ENCODE measurements at regions not wholly inside any gene's neighbourhood (a gene's known extent, or its start where the extent isn't known, plus 50 kb on each side); places are given as distances from the start of the nearest gene placed in this dataset.

DNA sequence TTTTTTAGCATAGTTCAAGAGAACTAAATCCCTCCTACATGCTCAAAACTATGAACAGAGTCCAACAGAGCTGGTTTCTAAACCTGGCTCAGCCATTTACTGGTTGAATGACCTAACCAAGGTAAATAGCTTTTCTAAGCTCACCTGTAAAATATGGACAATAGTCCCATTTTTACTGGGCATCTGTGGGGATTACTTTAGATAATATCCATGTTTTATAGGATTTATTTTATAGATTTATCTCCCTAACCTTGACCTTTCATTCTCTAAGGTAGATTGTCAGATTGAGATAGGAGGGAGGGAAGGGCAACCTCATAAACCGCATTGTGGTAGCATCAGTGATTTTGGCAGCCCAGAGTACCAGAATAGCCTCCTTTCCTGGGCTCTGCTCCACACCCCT lies 178.5 kb upstream of the TOX3 start:
- CTCF ChIA-PET, result no interaction called here
- Histone ChIP-seq H4K20me1 (ENCODE audit: insufficient read depth) (no peaks in the 10 kb centered on the region), H3K9me3 (ENCODE audit: control insufficient read depth in 1 of 2, insufficient read depth in 1 of 2, low read depth in 1 of 2, low read length in 2 of 2) (no peaks in the 10 kb centered on the region), H3K27ac (ENCODE audit: low read depth, low read length) (no peak overlapping the region), H3K27me3 (ENCODE audit: insufficient read depth, low read length) (0 out of 2 replicates have a peak, but pooled peaks cover 9% of the 10 kb centered on the region), H3K9ac (ENCODE audit: low read length) (no peak overlapping the region), H2AFZ (ENCODE audit: low read depth, low read length, poor library complexity, severe bottlenecking) (no peak overlapping the region), H3K4me3 (replicated peaks in 1 of 2; ENCODE audit: low read depth in 1 of 2, low read length in 2 of 2) (no peak overlapping the region), H3K4me2 (ENCODE audit: low read length) (no peak overlapping the region), H3K4me1 (ENCODE audit: control insufficient read depth in 1 of 2, insufficient read depth in 2 of 2, low read length in 2 of 2) (no peaks in the 10 kb centered on the region), H3K79me2 (ENCODE audit: insufficient read depth, low read length) (no peaks in the 10 kb centered on the region), H3K9me2 (ENCODE audit: insufficient read depth) (no peaks in the 10 kb centered on the region), H3K36me3 (ENCODE audit: control insufficient read depth in 1 of 2, insufficient read depth in 2 of 2, low read length in 2 of 2) (no peaks in the 10 kb centered on the region)
- TF ChIP-seq ZFX (IDR thresholded peaks at IDR 0.05) (no peak), CTCF (IDR thresholded peaks at IDR 0.05 in 2 of 3, conservative IDR thresholded peaks at IDR 0.05 in 1 of 3; ENCODE audit: borderline replicate concordance in 1 of 3, insufficient read depth in 1 of 3, low read depth in 2 of 3, low read length in 2 of 3) (no peak), ATF3 (IDR thresholded peaks at IDR 0.05) (no peak), RAD21 (IDR thresholded peaks at IDR 0.05; ENCODE audit: low read depth) (no peak), FOSL1 (IDR thresholded peaks at IDR 0.05; ENCODE audit: low read depth) (no peak), CEBPB (IDR thresholded peaks at IDR 0.05; ENCODE audit: low read depth) (no peak), POLR2AphosphoS5 (IDR thresholded peaks at IDR 0.05; ENCODE audit: low read depth, low read length) (no peak), CBX3 (IDR thresholded peaks at IDR 0.05; ENCODE audit: low read depth) (no peak), EZH2phosphoT487 (IDR thresholded peaks at IDR 0.05; ENCODE audit: borderline replicate concordance) (no peak), SIN3A (IDR thresholded peaks at IDR 0.05; ENCODE audit: low read depth) (no peak), JUND (IDR thresholded peaks at IDR 0.05) (no peak), YY1 (IDR thresholded peaks at IDR 0.05; ENCODE audit: extremely low read depth, insufficient replicate concordance, low read depth, low read length) (no peak), EZH2 (IDR thresholded peaks at IDR 0.05) (no peak), SRF (IDR thresholded peaks at IDR 0.05; ENCODE audit: low read depth) (no peak), SP1 (IDR thresholded peaks at IDR 0.05; ENCODE audit: low read depth) (no peak), EGR1 (IDR thresholded peaks at IDR 0.05; ENCODE audit: low read depth) (no peak)
- TF ChIP-seq, protein P1, sequence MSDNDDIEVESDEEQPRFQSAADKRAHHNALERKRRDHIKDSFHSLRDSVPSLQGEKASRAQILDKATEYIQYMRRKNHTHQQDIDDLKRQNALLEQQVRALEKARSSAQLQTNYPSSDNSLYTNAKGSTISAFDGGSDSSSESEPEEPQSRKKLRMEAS (IDR thresholded peaks at IDR 0.05), result no peak
- POLR2A ChIA-PET, result no interaction called here
- DNase-seq (ENCODE audit: low read depth, low spot score) (no peak), ATAC-seq (no peak)
- RAD21 ChIA-PET (ENCODE audit: low non-redundant PET in 1 of 2, low total read pairs in 2 of 2, uncharacterized antibody in 2 of 2, unreplicated experiment in 2 of 2), result no interaction called here
- intact Hi-C loops (cut with micrococcal nuclease), result no loop called here
- BruUV-seq (replicated peaks), result no TSS peak

All from HCT116 (cell line).